MM.1S (cell line): ENCODE measurements at regions not wholly inside any gene's neighbourhood (a gene's known extent, or its start where the extent isn't known, plus 50 kb on each side); places are given as distances from the start of the nearest gene placed in this dataset.

Source experiments
- EZH2 ChIP-seq: fragments of 300-600 bp; sonication (generic); optimal IDR thresholded peaks from 2 replicates; pipeline ENCODE3; 2017; ENCODE audit warnings: low read depth, mild to moderate bottlenecking, antibody characterized with exemption, low read length, mixed read lengths
- TF ChIP-seq, protein P1 (sequence below): fragments of 300-600 bp; sonication (generic); IDR thresholded peaks from 2 replicates; pipeline ENCODE4 v1.5.1; 2016; ENCODE audit warnings: antibody characterized with exemption, low read length, mixed read lengths

DNA sequence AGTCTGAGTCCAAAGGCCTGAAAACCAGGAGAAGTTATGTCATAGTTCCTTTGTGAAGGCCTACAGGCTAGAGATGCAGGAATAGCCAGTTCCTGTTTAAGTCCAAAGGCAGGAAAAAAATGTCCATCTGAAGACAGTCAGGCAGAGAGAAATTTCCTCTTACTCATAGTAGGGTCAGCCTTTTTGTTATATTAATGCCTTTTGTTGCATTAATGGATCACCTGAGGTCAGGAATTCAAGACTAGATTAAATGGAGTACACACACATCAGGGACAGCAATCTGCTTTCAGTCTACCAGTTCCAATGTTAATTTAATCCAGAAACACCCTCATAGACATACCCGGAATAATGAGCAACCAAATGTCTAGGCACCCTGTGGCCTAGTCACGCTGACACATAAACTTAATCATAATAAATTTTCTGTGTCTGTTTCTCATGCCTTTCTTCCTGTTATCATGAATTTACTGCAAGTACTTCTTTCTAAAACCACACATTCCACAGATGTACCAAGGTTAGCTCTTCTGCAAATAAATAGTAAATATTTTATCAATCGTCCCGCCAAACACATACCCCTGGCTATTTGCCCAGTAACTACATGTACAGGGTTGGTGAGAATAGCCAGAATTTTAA is 703.9 kb downstream of the EFNA5 start:
- TF ChIP-seq, protein P1, sequence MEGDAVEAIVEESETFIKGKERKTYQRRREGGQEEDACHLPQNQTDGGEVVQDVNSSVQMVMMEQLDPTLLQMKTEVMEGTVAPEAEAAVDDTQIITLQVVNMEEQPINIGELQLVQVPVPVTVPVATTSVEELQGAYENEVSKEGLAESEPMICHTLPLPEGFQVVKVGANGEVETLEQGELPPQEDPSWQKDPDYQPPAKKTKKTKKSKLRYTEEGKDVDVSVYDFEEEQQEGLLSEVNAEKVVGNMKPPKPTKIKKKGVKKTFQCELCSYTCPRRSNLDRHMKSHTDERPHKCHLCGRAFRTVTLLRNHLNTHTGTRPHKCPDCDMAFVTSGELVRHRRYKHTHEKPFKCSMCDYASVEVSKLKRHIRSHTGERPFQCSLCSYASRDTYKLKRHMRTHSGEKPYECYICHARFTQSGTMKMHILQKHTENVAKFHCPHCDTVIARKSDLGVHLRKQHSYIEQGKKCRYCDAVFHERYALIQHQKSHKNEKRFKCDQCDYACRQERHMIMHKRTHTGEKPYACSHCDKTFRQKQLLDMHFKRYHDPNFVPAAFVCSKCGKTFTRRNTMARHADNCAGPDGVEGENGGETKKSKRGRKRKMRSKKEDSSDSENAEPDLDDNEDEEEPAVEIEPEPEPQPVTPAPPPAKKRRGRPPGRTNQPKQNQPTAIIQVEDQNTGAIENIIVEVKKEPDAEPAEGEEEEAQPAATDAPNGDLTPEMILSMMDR, result no peak
- TF ChIP-seq EZH2, result no peak
